Common myeloid progenitor, CD34-positive (primary cell): ENCODE measurements at regions not wholly inside any gene's neighbourhood (a gene's known extent, or its start where the extent isn't known, plus 50 kb on each side); places are given as distances from the start of the nearest gene placed in this dataset.
A peak's percentile ranks its signal among the peaks of the same experiment; 100 is the strongest.

Experiments used
- CTCF ChIA-PET: fragments of 350-600 bp; sonication (Branson Sonifier 250); formaldehyde crosslinking; loops from one replicate; lab custom pipeline; 2021; ENCODE audit warnings: antibody characterized with exemption; lab: Charles Lee
- POLR2A ChIA-PET: fragments of 350-600 bp; sonication (Branson Sonifier 250); formaldehyde crosslinking; loops from one replicate; lab custom pipeline; 2021; ENCODE audit warnings: antibody characterized with exemption; lab: Charles Lee
- DNase-seq, 3 donors: peaks; one replicate each; pipeline versions ENCODE4 v3.0.0 to v3.0.0-alpha.2; 2013
- H3K27ac ChIP-seq, 2 experiments: 1 replicate in 1 of 2; 2 replicates in 1 of 2; pipeline ENCODE4 v1.7.0; 2013; ENCODE audit warnings: inconsistent platforms in 2 of 2, low read length in 2 of 2, mild to moderate bottlenecking in 2 of 2, low read depth in 1 of 2, moderate library complexity in 1 of 2; ENCODE audit not compliant: severe bottlenecking in 2 of 2, insufficient read depth in 1 of 2, poor library complexity in 1 of 2
- H3K27me3 ChIP-seq, 5 experiments: replicated peaks in 2 of 5; 1 replicate in 3 of 5; 2 replicates in 2 of 5; pipeline versions ENCODE4 v1.6.1 to v1.7.0; 2013; ENCODE audit warnings: low read length in 4 of 5, mild to moderate bottlenecking in 2 of 5, moderate library complexity in 2 of 5, inconsistent platforms in 1 of 5; ENCODE audit not compliant: insufficient read depth in 5 of 5, control insufficient read depth in 4 of 5
- H3K36me3 ChIP-seq, 4 experiments: 1 replicate in 2 of 4; 2 replicates in 2 of 4; pipeline versions ENCODE4 v1.6.1 to v1.7.0; 2013; ENCODE audit warnings: low read length in 3 of 4, control low read depth in 1 of 4, mild to moderate bottlenecking in 1 of 4; ENCODE audit not compliant: control insufficient read depth in 4 of 4, insufficient read depth in 4 of 4
- H3K4me1 ChIP-seq, 4 experiments: 1 replicate in 3 of 4; 2 replicates in 1 of 4; pipeline versions ENCODE4 v1.6.1 to v1.7.1; 2013; ENCODE audit warnings: low read length in 3 of 4, mild to moderate bottlenecking in 3 of 4, control low read depth in 1 of 4, inconsistent platforms in 1 of 4, moderate library complexity in 1 of 4; ENCODE audit not compliant: control insufficient read depth in 4 of 4, insufficient read depth in 4 of 4; ENCODE audit errors: control extremely low read depth in 1 of 4
- H3K4me3 ChIP-seq, 7 experiments: 1 replicate in 4 of 7; 2 replicates in 3 of 7; pipeline versions ENCODE4 v1.5.1 to v1.7.0; 2013; ENCODE audit warnings: mild to moderate bottlenecking in 7 of 7, low read length in 6 of 7, moderate library complexity in 6 of 7, inconsistent platforms in 2 of 7, low read depth in 2 of 7, control low read depth in 1 of 7; ENCODE audit not compliant: insufficient read depth in 4 of 7, control insufficient read depth in 1 of 7; ENCODE audit errors: extremely low read depth in 1 of 7
- H3K9me3 ChIP-seq, 5 experiments: 1 replicate in 4 of 5; 2 replicates in 1 of 5; pipeline versions ENCODE4 v1.6.1 to v1.7.1; 2013; ENCODE audit warnings: low read length in 4 of 5, mild to moderate bottlenecking in 2 of 5, inconsistent platforms in 1 of 5, low read depth in 1 of 5, moderate library complexity in 1 of 5; ENCODE audit not compliant: control insufficient read depth in 4 of 5, insufficient read depth in 2 of 5; ENCODE audit errors: control extremely low read depth in 1 of 5
- WGBS: methylation state at CpG from one replicate; pipeline ENCODE4 v1.1.5; 2013; ENCODE audit not compliant: insufficient coverage; 5-methylcytosine and 5-hydroxymethylcytosine counted together

GRCh38 chr1:195709821-195710220 lies 898.4 kb downstream of the KCNT2 start:
- peak; percentile 22 to 92 (median 87) for DNase-seq
- peak overlapping the region in 1 of 2 experiments; percentile 43 for H3K27ac ChIP-seq
- ChIA-PET CTCF (interaction anchor here (0.6 kb wide), 1 partner anchor 339 kb away, joined by 3 read pairs; no protein-coding TSS in a partner anchor), POLR2A (no interaction called here)
- peaks cover 0 to 2% (median 0%) of the 10 kb centered on the region in 5 experiments for H3K9me3 ChIP-seq
- H3K4me3 ChIP-seq = no peak overlapping the region
- no peaks in the 10 kb centered on the region for H3K27me3 ChIP-seq
- WGBS = 60% methylated on average over 1 of the region's 3 CpGs
- H3K36me3 ChIP-seq = no peaks in the 10 kb centered on the region
- H3K4me1 ChIP-seq = peaks cover 0 to 16% (median 8%) of the 10 kb centered on the region in 4 experiments

- ChIA-PET CTCF (no interaction called here), POLR2A (no interaction called here)
- H3K27ac ChIP-seq = no peak overlapping the region
- no peak for DNase-seq
- no peak overlapping the region for H3K4me3 ChIP-seq
- no CpG with 5 or more reads among the region's 2 CpGs for WGBS
- H3K36me3 ChIP-seq = no peaks in the 10 kb centered on the region
- no peaks in the 10 kb centered on the region for H3K9me3 ChIP-seq
- H3K4me1 ChIP-seq = no peaks in the 10 kb centered on the region
- H3K27me3 ChIP-seq = no peaks in the 10 kb centered on the region
Measured at GRCh38 chr1:195704028-195704427, 904.2 kb downstream of the KCNT2 start.

- Histone ChIP-seq H3K4me3 (no peak overlapping the region), H3K36me3 (no peaks in the 10 kb centered on the region), H3K9me3 (no peaks in the 10 kb centered on the region), H3K4me1 (no peaks in the 10 kb centered on the region), H3K27ac (no peak overlapping the region), H3K27me3 (no peaks in the 10 kb centered on the region)
- CTCF ChIA-PET = no interaction called here
- POLR2A ChIA-PET = no interaction called here
- no peak for DNase-seq
- 100% methylated on average over 1 of the region's 5 CpGs for WGBS
Measured at GRCh38 chr1:195701149-195701548, 907.1 kb downstream of the KCNT2 start.

DNA sequence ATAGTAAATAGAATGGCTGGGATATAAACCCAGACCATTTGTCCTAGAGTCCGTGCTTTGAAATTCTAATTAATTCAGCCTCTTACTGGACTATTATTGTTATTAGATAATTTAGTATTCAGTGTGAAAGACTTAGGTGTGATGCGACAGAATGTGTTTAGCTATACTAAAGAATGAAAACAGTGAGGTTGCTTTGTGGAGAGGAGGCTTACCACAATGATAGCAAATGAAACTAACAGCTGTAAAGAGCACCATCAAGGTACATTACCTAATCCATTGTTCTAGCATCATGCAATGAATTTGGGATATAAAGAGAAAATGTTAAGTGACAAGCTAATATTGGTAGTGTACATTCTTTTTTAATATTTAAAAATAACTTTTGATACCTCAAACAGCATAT lies 911.1 kb downstream of the KCNT2 start:
- no peaks in the 10 kb centered on the region for H3K36me3 ChIP-seq
- H3K27me3 ChIP-seq = no peaks in the 10 kb centered on the region
- no peak for DNase-seq
- no peaks in the 10 kb centered on the region for H3K9me3 ChIP-seq
- WGBS = 80% methylated on average over 1 of the region's 2 CpGs
- H3K27ac ChIP-seq = no peak overlapping the region
- CTCF ChIA-PET = interaction anchor here (1.0 kb wide), 1 partner anchor 22 kb away, joined by 3 read pairs; no protein-coding TSS in a partner anchor
- no peak overlapping the region for H3K4me3 ChIP-seq
- no peaks in the 10 kb centered on the region for H3K4me1 ChIP-seq
- POLR2A ChIA-PET = no interaction called here

DNA sequence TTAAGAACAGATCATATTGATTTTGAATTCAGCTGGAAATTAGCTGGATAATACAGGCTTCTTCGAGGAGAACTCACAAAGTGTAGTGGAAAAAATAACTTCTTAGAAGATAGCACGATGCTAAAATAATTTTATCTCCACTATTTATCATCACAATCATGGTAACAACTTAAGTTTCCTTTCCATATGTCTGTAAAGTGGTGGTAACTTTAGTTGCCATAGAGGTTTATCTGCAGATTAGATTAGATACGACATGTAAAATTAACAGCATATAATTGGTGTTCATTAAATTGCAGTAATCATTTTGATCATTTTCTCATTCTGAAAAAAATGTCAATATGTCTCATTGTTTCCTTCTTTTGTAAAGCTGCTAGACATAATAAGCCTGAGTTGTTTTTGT lies 921.5 kb downstream of the KCNT2 start:
- H3K27ac ChIP-seq = no peak overlapping the region
- POLR2A ChIA-PET = no interaction called here
- no peaks in the 10 kb centered on the region for H3K36me3 ChIP-seq
- H3K4me1 ChIP-seq = no peaks in the 10 kb centered on the region
- CTCF ChIA-PET = no interaction called here
- no peak overlapping the region for H3K4me3 ChIP-seq
- no peak for DNase-seq
- no CpG with 5 or more reads among the region's 3 CpGs for WGBS
- H3K27me3 ChIP-seq = no peaks in the 10 kb centered on the region
- H3K9me3 ChIP-seq = no peaks in the 10 kb centered on the region

GRCh38 chr1:195664628-195665027 lies 943.6 kb downstream of the KCNT2 start:
- no peaks in the 10 kb centered on the region for H3K4me1 ChIP-seq
- no peak for DNase-seq
- WGBS = no CpG with 5 or more reads among the region's 1 CpG
- ChIA-PET POLR2A (no interaction called here), CTCF (no interaction called here)
- no peaks in the 10 kb centered on the region for H3K9me3 ChIP-seq
- no peaks in the 10 kb centered on the region for H3K36me3 ChIP-seq
- no peak overlapping the region for H3K27ac ChIP-seq
- H3K27me3 ChIP-seq = no peaks in the 10 kb centered on the region
- H3K4me3 ChIP-seq = no peak overlapping the region

GRCh38 chr1:195663549-195664280 lies 944.5 kb downstream of the KCNT2 start:
- 100% methylated on average over 3 of the region's 4 CpGs for WGBS
- no peaks in the 10 kb centered on the region for H3K36me3 ChIP-seq
- POLR2A ChIA-PET = no interaction called here
- no peaks in the 10 kb centered on the region for H3K9me3 ChIP-seq
- CTCF ChIA-PET = interaction anchor here (0.6 to 1.2 kb wide), 4 partner anchors 9 to 1008 kb away, joined by 3 to 4 read pairs (median 3); no protein-coding TSS in a partner anchor
- no peaks in the 10 kb centered on the region for H3K4me1 ChIP-seq
- no peak overlapping the region for H3K4me3 ChIP-seq
- DNase-seq = no peak
- no peaks in the 10 kb centered on the region for H3K27me3 ChIP-seq
- H3K27ac ChIP-seq = no peak overlapping the region
